HG03571 (cell line): ENCODE measurements at regions not wholly inside any gene's neighbourhood (a gene's known extent, or its start where the extent isn't known, plus 50 kb on each side); places are given as distances from the start of the nearest gene placed in this dataset.
A peak's percentile ranks its signal among the peaks of the same experiment; 100 is the strongest.

Source experiments
- ATAC-seq: cut with Tn5 transposase; IDR thresholded peaks from one replicate; pipeline ENCODE4 v1.9.1; 2021; ENCODE audit not compliant: unreplicated experiment

- ATAC-seq = no peak
Observed at GRCh38 chr20:7237251-7237650, 469.8 kb downstream of the BMP2 start.

- ATAC-seq = no peak
Observed at GRCh38 chr20:7240490-7240889, 473.0 kb downstream of the BMP2 start.

GRCh38 chr20:7248281-7249201 is 481.1 kb downstream of the BMP2 start:
- ATAC-seq = no peak

- ATAC-seq = no peak
Observed at GRCh38 chr20:7250337-7250736, 482.9 kb downstream of the BMP2 start.

GRCh38 chr20:7257099-7257498 is 489.6 kb downstream of the BMP2 start:
- ATAC-seq = no peak

GRCh38 chr20:7257692-7258466 is 490.4 kb downstream of the BMP2 start:
- no peak for ATAC-seq

- ATAC-seq = no peak
Observed at GRCh38 chr20:7262803-7263202, 495.3 kb downstream of the BMP2 start.

GRCh38 chr20:7264137-7264536 is 496.7 kb downstream of the BMP2 start:
- ATAC-seq = no peak

- ATAC-seq = no peak
Observed at GRCh38 chr20:7269452-7269851, 502.0 kb downstream of the BMP2 start.

- ATAC-seq = no peak
Observed at GRCh38 chr20:7272512-7272911, 505.0 kb downstream of the BMP2 start.

GRCh38 chr20:7274870-7275269 is 507.4 kb downstream of the BMP2 start:
- ATAC-seq = no peak

- ATAC-seq = no peak
Observed at GRCh38 chr20:7275645-7276237, 508.3 kb downstream of the BMP2 start.

GRCh38 chr20:7285918-7286556 is 518.6 kb downstream of the BMP2 start:
- ATAC-seq = peak; percentile 57

- no peak for ATAC-seq
Observed at GRCh38 chr20:7291323-7291943, 523.9 kb downstream of the BMP2 start.

- ATAC-seq = no peak
Observed at GRCh38 chr20:7291946-7292345, 524.5 kb downstream of the BMP2 start.

GRCh38 chr20:7294816-7295360 is 527.4 kb downstream of the BMP2 start:
- no peak for ATAC-seq

GRCh38 chr20:7301807-7302206 is 534.3 kb downstream of the BMP2 start:
- no peak for ATAC-seq

GRCh38 chr20:7302250-7302649 is 534.8 kb downstream of the BMP2 start:
- no peak for ATAC-seq

GRCh38 chr20:7305976-7306375 is 538.5 kb downstream of the BMP2 start:
- no peak for ATAC-seq

- ATAC-seq = no peak
Observed at GRCh38 chr20:7308163-7308562, 540.7 kb downstream of the BMP2 start.
